ENCODE measurements at regions not wholly inside any gene's neighbourhood (a gene's known extent, or its start where the extent isn't known, plus 50 kb on each side); places are given as distances from the start of the nearest gene placed in this dataset.

GRCh38 chr1:69077198-69077597 is 490.5 kb upstream of the LRRC7 start:
- TF ChIP-seq, protein P1, sequence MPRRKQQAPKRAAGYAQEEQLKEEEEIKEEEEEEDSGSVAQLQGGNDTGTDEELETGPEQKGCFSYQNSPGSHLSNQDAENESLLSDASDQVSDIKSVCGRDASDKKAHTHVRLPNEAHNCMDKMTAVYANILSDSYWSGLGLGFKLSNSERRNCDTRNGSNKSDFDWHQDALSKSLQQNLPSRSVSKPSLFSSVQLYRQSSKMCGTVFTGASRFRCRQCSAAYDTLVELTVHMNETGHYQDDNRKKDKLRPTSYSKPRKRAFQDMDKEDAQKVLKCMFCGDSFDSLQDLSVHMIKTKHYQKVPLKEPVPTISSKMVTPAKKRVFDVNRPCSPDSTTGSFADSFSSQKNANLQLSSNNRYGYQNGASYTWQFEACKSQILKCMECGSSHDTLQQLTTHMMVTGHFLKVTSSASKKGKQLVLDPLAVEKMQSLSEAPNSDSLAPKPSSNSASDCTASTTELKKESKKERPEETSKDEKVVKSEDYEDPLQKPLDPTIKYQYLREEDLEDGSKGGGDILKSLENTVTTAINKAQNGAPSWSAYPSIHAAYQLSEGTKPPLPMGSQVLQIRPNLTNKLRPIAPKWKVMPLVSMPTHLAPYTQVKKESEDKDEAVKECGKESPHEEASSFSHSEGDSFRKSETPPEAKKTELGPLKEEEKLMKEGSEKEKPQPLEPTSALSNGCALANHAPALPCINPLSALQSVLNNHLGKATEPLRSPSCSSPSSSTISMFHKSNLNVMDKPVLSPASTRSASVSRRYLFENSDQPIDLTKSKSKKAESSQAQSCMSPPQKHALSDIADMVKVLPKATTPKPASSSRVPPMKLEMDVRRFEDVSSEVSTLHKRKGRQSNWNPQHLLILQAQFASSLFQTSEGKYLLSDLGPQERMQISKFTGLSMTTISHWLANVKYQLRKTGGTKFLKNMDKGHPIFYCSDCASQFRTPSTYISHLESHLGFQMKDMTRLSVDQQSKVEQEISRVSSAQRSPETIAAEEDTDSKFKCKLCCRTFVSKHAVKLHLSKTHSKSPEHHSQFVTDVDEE (CRISPR knock-in tag; IDR thresholded peaks at IDR 0.05): no peak
- TF ChIP-seq ZFP30 (CRISPR knock-in tag; IDR thresholded peaks at IDR 0.05) (no peak), ZNF8 (CRISPR knock-in tag; IDR thresholded peaks at IDR 0.05) (no peak), SNAI2 (CRISPR knock-in tag; IDR thresholded peaks at IDR 0.05) (no peak), OSR1 (CRISPR knock-in tag; IDR thresholded peaks at IDR 0.05) (no peak), ZFP3 (CRISPR knock-in tag; IDR thresholded peaks at IDR 0.05) (no peak), BACH2 (CRISPR knock-in tag; IDR thresholded peaks at IDR 0.05; ENCODE audit: borderline replicate concordance) (no peak), RARB (CRISPR knock-in tag; IDR thresholded peaks at IDR 0.05) (no peak), TCF4 (CRISPR knock-in tag; IDR thresholded peaks at IDR 0.05; ENCODE audit: borderline replicate concordance) (no peak), PPARA (CRISPR knock-in tag; IDR thresholded peaks at IDR 0.05; ENCODE audit: borderline replicate concordance) (no peak), ZNF565 (CRISPR knock-in tag; conservative IDR thresholded peaks at IDR 0.05; ENCODE audit: low read depth) (no peak), CSDC2 (CRISPR knock-in tag; IDR thresholded peaks at IDR 0.05) (no peak), ARNTL (CRISPR knock-in tag; IDR thresholded peaks at IDR 0.05; ENCODE audit: borderline replicate concordance, low read depth) (no peak), GLIS3 (CRISPR knock-in tag; IDR thresholded peaks at IDR 0.05) (no peak), PATZ1 (CRISPR knock-in tag; IDR thresholded peaks at IDR 0.05; ENCODE audit: borderline replicate concordance) (no peak), ESRRG (CRISPR knock-in tag; IDR thresholded peaks at IDR 0.05) (no peak)
- TF ChIP-seq, protein P2, sequence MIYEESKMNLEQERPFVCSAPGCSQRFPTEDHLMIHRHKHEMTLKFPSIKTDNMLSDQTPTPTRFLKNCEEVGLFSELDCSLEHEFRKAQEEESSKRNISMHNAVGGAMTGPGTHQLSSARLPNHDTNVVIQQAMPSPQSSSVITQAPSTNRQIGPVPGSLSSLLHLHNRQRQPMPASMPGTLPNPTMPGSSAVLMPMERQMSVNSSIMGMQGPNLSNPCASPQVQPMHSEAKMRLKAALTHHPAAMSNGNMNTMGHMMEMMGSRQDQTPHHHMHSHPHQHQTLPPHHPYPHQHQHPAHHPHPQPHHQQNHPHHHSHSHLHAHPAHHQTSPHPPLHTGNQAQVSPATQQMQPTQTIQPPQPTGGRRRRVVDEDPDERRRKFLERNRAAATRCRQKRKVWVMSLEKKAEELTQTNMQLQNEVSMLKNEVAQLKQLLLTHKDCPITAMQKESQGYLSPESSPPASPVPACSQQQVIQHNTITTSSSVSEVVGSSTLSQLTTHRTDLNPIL (CRISPR knock-in tag; IDR thresholded peaks at IDR 0.05; ENCODE audit: low read depth): no peak
- no peak for ATAC-seq

- TF ChIP-seq, protein P3, sequence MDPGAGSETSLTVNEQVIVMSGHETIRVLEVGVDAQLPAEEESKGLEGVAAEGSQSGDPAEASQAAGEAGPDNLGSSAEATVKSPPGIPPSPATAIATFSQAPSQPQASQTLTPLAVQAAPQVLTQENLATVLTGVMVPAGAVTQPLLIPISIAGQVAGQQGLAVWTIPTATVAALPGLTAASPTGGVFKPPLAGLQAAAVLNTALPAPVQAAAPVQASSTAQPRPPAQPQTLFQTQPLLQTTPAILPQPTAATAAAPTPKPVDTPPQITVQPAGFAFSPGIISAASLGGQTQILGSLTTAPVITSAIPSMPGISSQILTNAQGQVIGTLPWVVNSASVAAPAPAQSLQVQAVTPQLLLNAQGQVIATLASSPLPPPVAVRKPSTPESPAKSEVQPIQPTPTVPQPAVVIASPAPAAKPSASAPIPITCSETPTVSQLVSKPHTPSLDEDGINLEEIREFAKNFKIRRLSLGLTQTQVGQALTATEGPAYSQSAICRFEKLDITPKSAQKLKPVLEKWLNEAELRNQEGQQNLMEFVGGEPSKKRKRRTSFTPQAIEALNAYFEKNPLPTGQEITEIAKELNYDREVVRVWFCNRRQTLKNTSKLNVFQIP (CRISPR knock-in tag; IDR thresholded peaks at IDR 0.05; ENCODE audit: borderline replicate concordance, low read depth): no peak
- TF ChIP-seq ZNF565 (CRISPR knock-in tag; conservative IDR thresholded peaks at IDR 0.05; ENCODE audit: low read depth) (no peak), BACH2 (CRISPR knock-in tag; IDR thresholded peaks at IDR 0.05; ENCODE audit: borderline replicate concordance) (no peak), TOX (CRISPR knock-in tag; IDR thresholded peaks at IDR 0.05; ENCODE audit: borderline replicate concordance) (no peak), CSRNP3 (CRISPR knock-in tag; IDR thresholded peaks at IDR 0.05) (no peak), TCF4 (CRISPR knock-in tag; IDR thresholded peaks at IDR 0.05; ENCODE audit: borderline replicate concordance) (no peak), ZNF70 (CRISPR knock-in tag; IDR thresholded peaks at IDR 0.05) (no peak), ARNTL (CRISPR knock-in tag; IDR thresholded peaks at IDR 0.05; ENCODE audit: borderline replicate concordance, low read depth) (no peak), PPARA (CRISPR knock-in tag; IDR thresholded peaks at IDR 0.05; ENCODE audit: borderline replicate concordance) (no peak), PATZ1 (CRISPR knock-in tag; IDR thresholded peaks at IDR 0.05; ENCODE audit: borderline replicate concordance) (no peak)
- TF ChIP-seq, protein P1 (CRISPR knock-in tag; IDR thresholded peaks at IDR 0.05): no peak
- ATAC-seq: no peak
Observed at GRCh38 chr1:69077633-69078032, 490.1 kb upstream of the LRRC7 start.
